DOHH2 (cell line): ENCODE measurements at regions not wholly inside any gene's neighbourhood (a gene's known extent, or its start where the extent isn't known, plus 50 kb on each side); places are given as distances from the start of the nearest gene placed in this dataset.

Experiments
- EZH2phosphoT487 ChIP-seq: fragments of 200-600 bp; sonication (generic); IDR thresholded peaks from 2 replicates; pipeline ENCODE4 v1.6.1; 2017; ENCODE audit warnings: borderline replicate concordance, mild to moderate bottlenecking, antibody characterized with exemption, low read length, moderate library complexity, mixed read lengths
- TF ChIP-seq, protein P1 (sequence below): fragments of 200-600 bp; sonication (generic); IDR thresholded peaks from one replicate; pipeline ENCODE4 v1.5.1; 2014; ENCODE audit warnings: antibody characterized with exemption, mild to moderate bottlenecking, low read depth, low read length; ENCODE audit not compliant: poor library complexity, severe bottlenecking

DNA sequence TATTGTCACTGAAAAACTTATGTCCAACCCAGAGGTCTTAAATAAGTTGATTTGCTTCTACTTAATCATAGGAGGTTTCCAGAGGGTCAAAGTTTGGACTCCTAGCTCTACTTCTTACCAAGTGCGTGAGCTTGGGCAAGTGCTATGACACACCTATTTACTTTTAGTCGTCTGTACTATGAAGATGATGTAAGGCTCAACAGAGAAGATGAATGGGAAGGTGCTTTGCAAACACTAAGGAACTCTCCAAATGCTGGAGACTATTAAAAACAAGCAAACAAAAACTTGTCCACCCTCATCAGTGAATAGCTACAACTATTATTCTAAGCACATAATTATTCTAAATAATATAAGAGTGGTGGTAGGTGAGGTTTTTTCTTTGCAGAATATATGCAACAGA is 232.3 kb upstream of the USP24 start:
- TF ChIP-seq, protein P1, sequence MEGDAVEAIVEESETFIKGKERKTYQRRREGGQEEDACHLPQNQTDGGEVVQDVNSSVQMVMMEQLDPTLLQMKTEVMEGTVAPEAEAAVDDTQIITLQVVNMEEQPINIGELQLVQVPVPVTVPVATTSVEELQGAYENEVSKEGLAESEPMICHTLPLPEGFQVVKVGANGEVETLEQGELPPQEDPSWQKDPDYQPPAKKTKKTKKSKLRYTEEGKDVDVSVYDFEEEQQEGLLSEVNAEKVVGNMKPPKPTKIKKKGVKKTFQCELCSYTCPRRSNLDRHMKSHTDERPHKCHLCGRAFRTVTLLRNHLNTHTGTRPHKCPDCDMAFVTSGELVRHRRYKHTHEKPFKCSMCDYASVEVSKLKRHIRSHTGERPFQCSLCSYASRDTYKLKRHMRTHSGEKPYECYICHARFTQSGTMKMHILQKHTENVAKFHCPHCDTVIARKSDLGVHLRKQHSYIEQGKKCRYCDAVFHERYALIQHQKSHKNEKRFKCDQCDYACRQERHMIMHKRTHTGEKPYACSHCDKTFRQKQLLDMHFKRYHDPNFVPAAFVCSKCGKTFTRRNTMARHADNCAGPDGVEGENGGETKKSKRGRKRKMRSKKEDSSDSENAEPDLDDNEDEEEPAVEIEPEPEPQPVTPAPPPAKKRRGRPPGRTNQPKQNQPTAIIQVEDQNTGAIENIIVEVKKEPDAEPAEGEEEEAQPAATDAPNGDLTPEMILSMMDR = no peak
- TF ChIP-seq EZH2phosphoT487 = no peak
